Inflammatory macrophage treated with lipopolysaccharide for 4 hours (primary cell): ENCODE measurements at regions not wholly inside any gene's neighbourhood (a gene's known extent, or its start where the extent isn't known, plus 50 kb on each side); places are given as distances from the start of the nearest gene placed in this dataset.

ENCODE experiments used
- DNase-seq: peaks from one replicate; pipeline ENCODE4 v3.0.0-alpha.2; 2020

GRCh38 chr22:23000657-23001347 is 69.5 kb upstream of the GNAZ start:
- peak; percentile 89 for DNase-seq

- peak; percentile 71 for DNase-seq
These were observed 68.9 kb upstream of the GNAZ start for GRCh38 chr22:23001463-23001862.

DNA sequence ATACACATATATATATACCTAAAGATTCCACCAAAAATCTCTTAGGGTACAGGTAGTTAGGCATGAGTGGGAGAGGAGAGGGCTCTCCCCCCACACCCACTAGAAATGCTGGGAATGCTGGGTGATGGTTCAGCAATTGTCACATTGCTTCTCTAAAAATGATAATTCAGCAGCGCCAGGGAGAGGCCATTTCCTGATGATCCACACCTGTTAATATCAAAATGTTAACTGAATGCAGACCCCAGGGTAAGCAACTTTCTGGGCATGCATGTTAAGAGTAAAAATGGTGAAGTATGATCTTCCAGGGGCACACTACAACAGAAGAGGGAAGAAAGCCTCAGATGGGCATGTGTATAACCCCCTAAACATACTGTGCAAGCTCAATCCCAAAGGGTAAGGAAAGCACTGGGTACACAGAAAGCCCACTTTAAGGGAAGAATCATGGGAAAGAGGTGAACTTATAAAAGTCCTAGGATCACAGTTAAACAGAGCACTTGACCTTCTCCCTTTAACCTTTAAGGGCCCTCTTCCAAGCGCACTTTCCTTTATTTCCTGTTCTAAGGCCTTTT is 67.6 kb upstream of the GNAZ start:
- DNase-seq = no peak

DNA sequence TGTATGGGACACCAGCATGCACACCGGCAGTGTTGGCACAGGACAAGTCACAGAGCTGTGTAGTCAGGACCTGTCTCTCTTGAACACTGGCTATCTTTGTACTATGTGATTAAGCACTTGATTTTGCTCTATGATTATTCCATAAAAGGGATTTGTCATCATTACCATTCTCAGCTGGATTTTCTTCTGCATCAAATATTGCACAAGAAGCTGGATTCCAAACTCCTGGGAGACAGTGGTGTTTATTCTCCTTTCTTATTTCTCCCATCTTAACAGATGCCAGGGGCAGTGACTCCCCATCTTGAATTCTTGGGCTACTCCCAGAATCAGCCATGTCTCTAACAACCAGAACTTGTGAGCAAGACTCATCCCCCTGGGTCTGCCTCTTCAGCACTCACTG is 62.5 kb upstream of the GNAZ start:
- no peak for DNase-seq

DNA sequence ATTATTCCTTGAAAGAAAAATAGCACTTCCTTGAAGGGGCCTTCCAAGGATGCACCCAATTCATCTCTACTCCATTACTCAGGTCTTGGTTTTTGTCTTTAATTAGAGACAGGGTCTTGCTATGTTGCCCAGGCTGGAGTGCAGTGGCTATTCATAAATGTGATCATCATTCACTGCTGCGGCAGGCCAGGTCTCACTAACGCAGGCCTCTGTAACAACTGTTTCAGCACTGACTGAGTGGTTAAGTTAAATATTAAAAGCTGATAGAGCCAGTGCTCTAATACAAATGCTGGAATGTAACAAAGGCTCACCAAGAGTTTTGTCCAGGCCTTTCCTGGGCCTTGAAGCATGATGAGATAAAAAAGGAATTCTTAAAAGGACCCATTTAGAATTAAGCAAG is 61.4 kb upstream of the GNAZ start:
- no peak for DNase-seq
